Retinal pigment epithelial cell (primary cell): ENCODE measurements at regions not wholly inside any gene's neighbourhood (a gene's known extent, or its start where the extent isn't known, plus 50 kb on each side); places are given as distances from the start of the nearest gene placed in this dataset.
A peak's percentile ranks its signal among the peaks of the same experiment; 100 is the strongest.
"Not testable (repeated sequence)": the region's sequence is repeated elsewhere in the genome, so short reads cannot be mapped to it uniquely, and the experiment has no call there.

ENCODE experiments used
- DNase-seq: peaks from one replicate; pipeline ENCODE4 v3.0.0-alpha.2; 2010; ENCODE audit warnings: low read depth
- H3K4me3 ChIP-seq: 2 replicates; pipeline ENCODE4 v1.5.1; 2011; ENCODE audit warnings: mild to moderate bottlenecking, low read length, control low read depth, moderate library complexity
- CTCF ChIP-seq: conservative IDR thresholded peaks from 2 replicates; pipeline ENCODE4 v1.5.1; 2011; ENCODE audit warnings: low read depth, low read length, control low read depth, inconsistent platforms

DNA sequence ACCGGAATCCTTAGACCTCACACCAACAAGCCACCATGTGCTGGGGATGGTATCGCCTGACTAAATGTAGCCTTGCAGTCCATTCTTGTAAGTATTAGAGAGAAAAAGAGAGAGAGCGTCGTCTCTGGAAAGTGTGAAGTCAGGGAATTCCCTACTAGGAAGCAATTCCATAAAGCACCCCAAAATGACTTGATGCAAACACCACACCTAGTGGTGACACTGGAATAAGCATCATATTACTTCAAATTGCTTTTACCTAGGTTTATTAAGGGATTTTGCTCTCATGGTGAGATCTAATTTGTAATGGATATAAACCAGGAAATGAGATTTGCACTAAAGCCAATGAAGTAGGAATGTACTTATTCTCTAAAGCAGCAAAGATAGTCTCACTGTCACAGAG is 111.4 kb upstream of the METTL9 start:
- peak; percentile 8 for TF ChIP-seq CTCF
- DNase-seq, H3K4me3 ChIP-seq: not testable (repeated sequence)

DNA sequence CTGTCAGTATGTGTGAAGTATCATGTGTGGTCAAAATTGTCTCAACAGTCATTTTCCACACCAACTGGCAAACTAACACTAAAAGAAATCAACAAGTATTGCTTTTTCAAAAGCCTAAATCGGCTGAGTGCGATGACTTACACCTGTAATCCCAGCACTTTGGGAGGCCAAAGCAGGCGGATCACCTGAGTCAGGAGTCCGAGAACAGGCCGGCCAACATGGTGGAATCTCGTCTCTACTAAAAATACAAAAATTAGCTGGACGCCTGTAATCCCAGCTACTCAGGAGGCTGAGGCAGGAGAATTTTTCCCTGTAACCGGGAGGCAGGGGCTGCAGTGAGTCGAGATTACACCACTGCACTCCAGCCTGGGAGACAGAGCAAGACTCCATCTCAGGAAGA is 100.3 kb upstream of the METTL9 start:
- not testable (repeated sequence) for H3K4me3 ChIP-seq, DNase-seq

DNA sequence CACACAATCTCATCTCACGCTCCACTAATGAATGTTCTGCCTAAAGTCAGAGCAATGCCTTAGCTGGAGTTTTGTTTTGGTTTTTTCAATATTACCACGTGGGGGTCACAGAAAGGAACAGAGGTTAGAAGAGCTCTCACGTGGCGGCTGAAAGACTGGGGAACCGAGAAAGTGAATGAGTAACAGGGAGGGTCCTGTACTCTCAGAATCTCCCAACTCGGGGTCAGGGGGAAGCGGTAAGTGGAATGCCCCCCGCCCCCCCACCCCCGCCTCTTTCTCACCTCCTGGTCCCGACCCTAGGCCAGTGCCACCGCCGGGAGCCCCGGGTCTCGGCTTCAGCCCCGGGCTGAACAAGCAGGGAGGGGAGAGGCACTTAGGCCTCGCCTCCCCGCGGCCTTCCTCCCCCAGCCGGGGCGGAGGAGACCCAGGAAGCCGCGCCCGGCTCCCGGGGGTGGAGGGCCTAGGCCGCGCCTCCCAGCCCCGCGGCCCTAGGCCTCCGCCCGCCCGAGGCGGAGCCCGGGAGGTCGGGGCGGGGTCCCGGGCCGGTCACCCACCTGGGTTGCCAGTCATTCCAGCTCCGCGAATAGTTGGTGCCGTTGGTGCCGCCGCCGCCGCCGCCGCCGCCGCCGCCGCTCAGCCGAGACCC is 98.0 kb upstream of the METTL9 start:
- not testable (repeated sequence) for DNase-seq
- peak overlapping the region; percentile 58 for H3K4me3 ChIP-seq

GRCh38 chr16:21501869-21502667 is 97.3 kb upstream of the METTL9 start:
- no peak for TF ChIP-seq CTCF
- H3K4me3 ChIP-seq, result peak overlapping the region; percentile 58
- DNase-seq, result peak; percentile 97

DNA sequence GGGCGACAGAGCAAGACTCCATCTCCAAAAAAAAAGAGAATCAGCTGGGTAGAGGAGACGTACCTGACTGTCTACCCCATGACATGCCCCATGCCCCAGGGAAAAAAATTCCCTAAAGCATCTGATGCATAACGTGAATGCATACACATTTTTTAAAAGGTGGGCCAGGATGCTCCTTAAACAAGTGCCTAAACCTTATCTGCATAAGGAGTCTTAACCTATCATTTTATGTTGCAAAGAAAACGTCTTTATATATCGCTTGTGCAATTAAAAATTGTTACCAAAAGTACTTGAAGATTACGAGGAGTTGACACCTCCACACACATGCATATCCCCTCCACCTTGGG is 95.8 kb upstream of the METTL9 start:
- not testable (repeated sequence) for DNase-seq, H3K4me3 ChIP-seq

DNA sequence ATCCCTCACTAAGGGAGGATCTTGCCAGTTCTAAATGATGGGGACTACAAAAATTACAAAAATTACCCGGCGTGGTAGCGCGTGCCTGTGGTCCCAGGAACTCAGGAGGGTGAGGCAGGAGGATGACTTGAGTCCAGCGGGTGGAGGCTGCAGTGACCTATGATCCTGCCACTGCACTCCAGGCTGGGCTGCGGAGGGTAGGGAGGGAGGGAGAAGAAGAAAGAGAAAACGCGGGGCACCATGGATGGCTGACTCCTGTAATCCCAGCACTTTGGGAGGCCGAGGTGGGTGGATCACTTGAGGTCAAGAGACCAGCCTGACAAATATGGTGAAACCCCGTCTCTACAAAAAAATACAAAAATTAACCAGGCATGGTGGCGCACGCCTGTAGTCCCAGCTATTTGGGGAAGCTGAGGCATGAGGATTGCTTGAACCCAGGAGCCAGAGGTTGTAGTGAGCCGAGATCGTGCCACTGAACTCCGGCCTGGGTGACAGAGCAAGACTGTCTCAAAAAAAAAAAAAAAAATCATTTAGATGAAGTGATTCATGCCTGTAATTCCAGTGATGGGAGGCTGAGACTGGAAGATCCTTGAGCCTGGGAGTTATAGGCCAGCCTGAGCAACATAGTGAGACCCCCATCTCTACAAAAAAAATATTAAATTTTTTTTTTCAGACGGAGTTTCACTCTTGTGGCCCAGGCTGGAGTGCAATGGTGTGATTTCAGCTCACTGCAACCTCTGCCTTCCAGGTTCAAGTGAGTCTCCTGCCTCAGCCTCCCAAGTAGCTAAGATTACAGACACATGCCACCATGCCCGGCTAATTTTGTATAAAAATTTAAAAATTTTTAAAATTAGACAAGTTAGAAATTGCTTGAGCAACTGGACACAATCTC is 95.2 kb upstream of the METTL9 start:
- not testable (repeated sequence) for H3K4me3 ChIP-seq, DNase-seq

DNA sequence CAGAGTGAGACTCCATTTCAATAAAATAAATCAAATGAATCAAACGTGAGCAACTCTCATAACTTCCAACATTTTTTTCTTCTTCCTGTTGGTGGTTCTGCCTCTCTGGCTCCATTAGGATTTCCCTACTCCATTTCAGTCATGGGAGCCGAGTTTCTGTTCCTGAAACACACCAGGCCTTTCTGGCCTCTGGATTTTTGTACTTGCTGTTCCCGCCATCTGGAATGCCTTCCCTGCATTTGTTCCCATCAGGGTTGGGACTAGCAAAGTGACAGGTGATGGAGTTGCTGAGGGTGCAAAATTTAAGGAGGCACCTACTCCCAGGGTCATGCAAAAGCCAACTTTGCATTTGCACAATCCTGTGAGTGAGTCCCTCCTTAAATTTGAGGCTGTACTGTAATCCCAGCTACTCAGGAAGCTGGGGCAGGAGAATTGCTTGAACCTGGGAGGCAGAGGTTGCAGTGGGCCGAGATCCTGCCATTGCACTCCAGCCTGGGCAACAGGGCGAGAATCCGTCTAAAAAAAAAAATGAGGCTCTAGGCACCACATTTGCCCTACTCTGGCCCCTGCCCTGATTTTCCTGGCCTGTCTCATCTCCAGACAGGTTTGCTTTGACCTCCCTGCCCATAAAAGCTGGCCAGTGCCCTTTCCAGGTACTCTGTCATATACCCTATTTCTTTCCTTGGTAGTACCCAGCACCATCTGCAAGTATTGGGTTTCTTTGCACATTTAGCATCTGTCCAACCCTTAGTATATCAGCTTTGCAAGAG is 93.4 kb upstream of the METTL9 start:
- not testable (repeated sequence) for DNase-seq, H3K4me3 ChIP-seq

- not testable (repeated sequence) for H3K4me3 ChIP-seq, DNase-seq
Observed at GRCh38 chr16:21506857-21507456, 92.4 kb upstream of the METTL9 start.

GRCh38 chr16:21507631-21508305 is 91.6 kb upstream of the METTL9 start:
- peak overlapping the region; percentile 13 for H3K4me3 ChIP-seq
- not testable (repeated sequence) for DNase-seq
